Fibroblast of pulmonary artery (primary cell): ENCODE measurements at regions not wholly inside any gene's neighbourhood (a gene's known extent, or its start where the extent isn't known, plus 50 kb on each side); places are given as distances from the start of the nearest gene placed in this dataset.

Experiments
- DNase-seq: peaks from one replicate; pipeline ENCODE4 v3.0.0-alpha.2; 2010; ENCODE audit warnings: low read depth
- H3K4me3 ChIP-seq: replicated peaks from 2 replicates; pipeline ENCODE4 v1.5.1; 2011; ENCODE audit warnings: low read depth, mild to moderate bottlenecking, control low read depth, low read length, moderate library complexity
- CTCF ChIP-seq: IDR thresholded peaks from 2 replicates; pipeline ENCODE4 v1.5.1; 2011; ENCODE audit warnings: mild to moderate bottlenecking, control low read depth, low read length, inconsistent platforms; ENCODE audit errors: missing control alignments

GRCh38 chr1:90122654-90123340 is 127.9 kb downstream of the ZNF326 start:
- TF ChIP-seq CTCF = no peak
- no peak overlapping the region for H3K4me3 ChIP-seq
- DNase-seq = no peak

GRCh38 chr1:90114521-90115141 is 119.7 kb downstream of the ZNF326 start:
- peak; percentile 71 for TF ChIP-seq CTCF
- no peak overlapping the region for H3K4me3 ChIP-seq
- peak; percentile 69 for DNase-seq

GRCh38 chr1:90107990-90108389 is 113.1 kb downstream of the ZNF326 start:
- no peak for TF ChIP-seq CTCF

GRCh38 chr1:90106311-90106710 is 111.4 kb downstream of the ZNF326 start:
- H3K4me3 ChIP-seq = no peak overlapping the region
- DNase-seq = no peak
- TF ChIP-seq CTCF = no peak

More at GRCh38 chr1:90107990-90108389, 113.1 kb downstream of the ZNF326 start:
- H3K4me3 ChIP-seq = no peak overlapping the region
- DNase-seq = no peak

- no peak for TF ChIP-seq CTCF
- no peak for DNase-seq
- no peak overlapping the region for H3K4me3 ChIP-seq
Measured at GRCh38 chr1:90104941-90105538, 110.1 kb downstream of the ZNF326 start.

- H3K4me3 ChIP-seq = no peak overlapping the region
- DNase-seq = no peak
Measured at GRCh38 chr1:90100566-90100965, 105.7 kb downstream of the ZNF326 start.

More at GRCh38 chr1:90100566-90100965, 105.7 kb downstream of the ZNF326 start:
- TF ChIP-seq CTCF = no peak
